ENCODE measurements at regions not wholly inside any gene's neighbourhood (a gene's known extent, or its start where the extent isn't known, plus 50 kb on each side); places are given as distances from the start of the nearest gene placed in this dataset.
A peak's percentile ranks its signal among the peaks of the same experiment; 100 is the strongest.

DNA sequence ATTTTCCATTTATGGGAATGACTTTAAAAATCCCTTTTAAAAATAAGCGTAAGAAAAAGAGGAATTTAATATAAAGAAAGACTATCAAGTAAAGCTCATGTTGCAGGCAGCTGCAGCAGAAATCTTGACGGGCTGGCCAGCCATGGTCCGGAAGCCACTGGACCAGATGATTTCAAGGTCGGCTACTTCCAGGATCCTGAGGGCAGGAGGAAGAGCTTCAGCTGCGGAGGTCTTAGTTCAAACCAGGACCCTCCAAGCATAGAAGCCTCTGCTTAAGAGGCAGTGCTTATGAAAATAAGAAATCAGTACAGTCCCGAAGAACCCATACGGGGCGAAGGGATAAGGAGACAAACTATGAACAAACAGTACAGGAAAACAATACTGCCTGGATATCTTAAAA, 220.2 kb upstream of the CELF2 start:
- DNase-seq (no peak), ATAC-seq (ENCODE audit: low read depth) (no peak)
- H3K27me3 ChIP-seq (ENCODE audit: control insufficient read depth, insufficient read depth, low read length): no peaks in the 10 kb centered on the region
- H3K9me1 ChIP-seq (ENCODE audit: insufficient read depth, low read length): no peaks in the 10 kb centered on the region
- H3K27ac ChIP-seq (ENCODE audit: insufficient read depth, low read length): no peak overlapping the region
- peak overlapping the region; percentile 54 for H2BK15ac ChIP-seq (ENCODE audit: low read depth, low read length)
- ChIA-PET POLR2A (ENCODE audit: unreplicated experiment) (no interaction called here), CTCF (interaction anchor here (0.6 to 1.1 kb wide), 3 partner anchors 15 to 353 kb away, joined by 3 to 4 read pairs (median 3); no protein-coding TSS in a partner anchor)
- dilution Hi-C loops (cut with HindIII; ENCODE audit: low sequenced_read_pairs, unreplicated experiment): no loop called here
- no peaks in the 10 kb centered on the region for H4K20me1 ChIP-seq (ENCODE audit: insufficient read depth, low read length)
- in situ Hi-C loops (cut with MboI; ENCODE audit: low sequenced_read_pairs): no loop called here
- H3K9ac ChIP-seq (ENCODE audit: low read depth, low read length): no peak overlapping the region; the same call in 1 of the 2 replicates
- 0 out of 2 replicates have a peak overlapping the region, but pooled peaks have one; percentile 9 for H3K18ac ChIP-seq (ENCODE audit: low read depth, low read length)
- H4K8ac ChIP-seq (ENCODE audit: low read depth in 2 of 2, low read length in 2 of 2): peak overlapping the region; percentile 47 to 91; a peak in 3 of 4 replicates
- no peak overlapping the region for H3K4ac ChIP-seq (ENCODE audit: low read depth, low read length)
- no peaks in the 10 kb centered on the region for H3K36me3 ChIP-seq (ENCODE audit: control insufficient read depth, insufficient read depth, low read length)
- no peak overlapping the region for H2AK9ac ChIP-seq (replicated peaks; ENCODE audit: low read depth, low read length, poor library complexity)
- no peak overlapping the region for H2BK5ac ChIP-seq (ENCODE audit: low read depth, low read length, poor library complexity, severe bottlenecking)
- no peak overlapping the region; the same call in 1 of the 2 replicates for H2AK5ac ChIP-seq (ENCODE audit: low read depth, low read length)
- H2AFZ ChIP-seq (replicated peaks; ENCODE audit: low read length, poor library complexity): no peak overlapping the region
- no peak overlapping the region for H3K56ac ChIP-seq (ENCODE audit: extremely low read depth, insufficient read depth, low read length)
- H3K4me3 ChIP-seq (ENCODE audit: insufficient read depth, low read depth, low read length): no peak overlapping the region
- no TSS peak for BruUV-seq (replicated peaks)
- H3K79me1 ChIP-seq (ENCODE audit: low read depth in 1 of 2, low read length in 2 of 2): no peaks in the 10 kb centered on the region
- peak overlapping the region; percentile 4; the same call in 1 of the 2 replicates for H2BK120ac ChIP-seq (ENCODE audit: low read depth, low read length)
- peak overlapping the region; percentile 10; the same call in 1 of the 2 replicates for H4K91ac ChIP-seq (ENCODE audit: insufficient read depth, low read depth, low read length)
- 0 out of 2 replicates have a peak overlapping the region, but pooled peaks have one; percentile 17 for H4K5ac ChIP-seq (ENCODE audit: low read depth, low read length)
- no peak overlapping the region for H3K4me2 ChIP-seq (ENCODE audit: low read depth, low read length)
- intact Hi-C loops (cut with micrococcal nuclease): loop anchor here (10.0 kb wide), 1 partner anchor 1193 kb away; no protein-coding TSS in a partner anchor
- H3K23ac ChIP-seq (ENCODE audit: low read depth, low read length): no peak overlapping the region
- TF ChIP-seq, protein P1, sequence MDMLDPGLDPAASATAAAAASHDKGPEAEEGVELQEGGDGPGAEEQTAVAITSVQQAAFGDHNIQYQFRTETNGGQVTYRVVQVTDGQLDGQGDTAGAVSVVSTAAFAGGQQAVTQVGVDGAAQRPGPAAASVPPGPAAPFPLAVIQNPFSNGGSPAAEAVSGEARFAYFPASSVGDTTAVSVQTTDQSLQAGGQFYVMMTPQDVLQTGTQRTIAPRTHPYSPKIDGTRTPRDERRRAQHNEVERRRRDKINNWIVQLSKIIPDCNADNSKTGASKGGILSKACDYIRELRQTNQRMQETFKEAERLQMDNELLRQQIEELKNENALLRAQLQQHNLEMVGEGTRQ (IDR thresholded peaks at IDR 0.05; ENCODE audit: low read depth, low read length): no peak
- no peak for TF ChIP-seq FOS (IDR thresholded peaks at IDR 0.05; ENCODE audit: low read depth, low read length)
- TF ChIP-seq, protein P2, sequence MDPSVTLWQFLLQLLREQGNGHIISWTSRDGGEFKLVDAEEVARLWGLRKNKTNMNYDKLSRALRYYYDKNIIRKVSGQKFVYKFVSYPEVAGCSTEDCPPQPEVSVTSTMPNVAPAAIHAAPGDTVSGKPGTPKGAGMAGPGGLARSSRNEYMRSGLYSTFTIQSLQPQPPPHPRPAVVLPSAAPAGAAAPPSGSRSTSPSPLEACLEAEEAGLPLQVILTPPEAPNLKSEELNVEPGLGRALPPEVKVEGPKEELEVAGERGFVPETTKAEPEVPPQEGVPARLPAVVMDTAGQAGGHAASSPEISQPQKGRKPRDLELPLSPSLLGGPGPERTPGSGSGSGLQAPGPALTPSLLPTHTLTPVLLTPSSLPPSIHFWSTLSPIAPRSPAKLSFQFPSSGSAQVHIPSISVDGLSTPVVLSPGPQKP (IDR thresholded peaks at IDR 0.05; ENCODE audit: borderline replicate concordance, low read depth, low read length): no peak
- no peak for TF ChIP-seq RCOR1 (IDR thresholded peaks at IDR 0.05; ENCODE audit: insufficient replicate concordance, low read length)
- TF ChIP-seq POLR2A (IDR thresholded peaks at IDR 0.05; ENCODE audit: low read depth, low read length): no peak
- TF ChIP-seq MAFK (IDR thresholded peaks at IDR 0.05; ENCODE audit: low read depth, low read length): no peak
- TF ChIP-seq MAZ (IDR thresholded peaks at IDR 0.05; ENCODE audit: borderline replicate concordance, low read depth, low read length): no peak
- H3K9me3 ChIP-seq (ENCODE audit: control insufficient read depth, insufficient read depth, low read length): no peaks in the 10 kb centered on the region
- no peak overlapping the region for H2BK20ac ChIP-seq (ENCODE audit: low read depth, low read length)
- H3K4me1 ChIP-seq (ENCODE audit: control insufficient read depth, insufficient read depth, low read length): peaks cover 18% of the 10 kb centered on the region
- no peak overlapping the region for H3K14ac ChIP-seq (replicated peaks; ENCODE audit: low read depth, low read length)
- WGBS, 2 experiments (ENCODE audit: extremely low coverage in 2 of 2, insufficient read length in 1 of 2): 58% methylated on average over 2 of the region's 8 CpGs; no CpG with 5 or more reads in 1 of the 2 experiments

All from IMR-90 (cell line).